ENCODE measurements at regions not wholly inside any gene's neighbourhood (a gene's known extent, or its start where the extent isn't known, plus 50 kb on each side); places are given as distances from the start of the nearest gene placed in this dataset.

GRCh38 chr17:77491921-77492445, 351.2 kb downstream of the SEC14L1 start:
- Mint-ChIP-seq H3K27ac (ENCODE audit: unreplicated experiment) (peak overlapping the region; percentile 34), H3K36me3 (ENCODE audit: unreplicated experiment) (peaks cover 24% of the 10 kb centered on the region), H3K9me3 (ENCODE audit: unreplicated experiment) (no peaks in the 10 kb centered on the region), H3K4me3 (ENCODE audit: unreplicated experiment) (no peak overlapping the region), H3K27me3 (ENCODE audit: unreplicated experiment) (no peaks in the 10 kb centered on the region), H3K4me1 (ENCODE audit: unreplicated experiment) (peaks cover 16% of the 10 kb centered on the region)
- DNase-seq (ENCODE audit: extremely low spot score, unreplicated experiment): no peak
- TF ChIP-seq, protein P1, sequence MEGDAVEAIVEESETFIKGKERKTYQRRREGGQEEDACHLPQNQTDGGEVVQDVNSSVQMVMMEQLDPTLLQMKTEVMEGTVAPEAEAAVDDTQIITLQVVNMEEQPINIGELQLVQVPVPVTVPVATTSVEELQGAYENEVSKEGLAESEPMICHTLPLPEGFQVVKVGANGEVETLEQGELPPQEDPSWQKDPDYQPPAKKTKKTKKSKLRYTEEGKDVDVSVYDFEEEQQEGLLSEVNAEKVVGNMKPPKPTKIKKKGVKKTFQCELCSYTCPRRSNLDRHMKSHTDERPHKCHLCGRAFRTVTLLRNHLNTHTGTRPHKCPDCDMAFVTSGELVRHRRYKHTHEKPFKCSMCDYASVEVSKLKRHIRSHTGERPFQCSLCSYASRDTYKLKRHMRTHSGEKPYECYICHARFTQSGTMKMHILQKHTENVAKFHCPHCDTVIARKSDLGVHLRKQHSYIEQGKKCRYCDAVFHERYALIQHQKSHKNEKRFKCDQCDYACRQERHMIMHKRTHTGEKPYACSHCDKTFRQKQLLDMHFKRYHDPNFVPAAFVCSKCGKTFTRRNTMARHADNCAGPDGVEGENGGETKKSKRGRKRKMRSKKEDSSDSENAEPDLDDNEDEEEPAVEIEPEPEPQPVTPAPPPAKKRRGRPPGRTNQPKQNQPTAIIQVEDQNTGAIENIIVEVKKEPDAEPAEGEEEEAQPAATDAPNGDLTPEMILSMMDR (IDR thresholded peaks at IDR 0.05): no peak

DNA sequence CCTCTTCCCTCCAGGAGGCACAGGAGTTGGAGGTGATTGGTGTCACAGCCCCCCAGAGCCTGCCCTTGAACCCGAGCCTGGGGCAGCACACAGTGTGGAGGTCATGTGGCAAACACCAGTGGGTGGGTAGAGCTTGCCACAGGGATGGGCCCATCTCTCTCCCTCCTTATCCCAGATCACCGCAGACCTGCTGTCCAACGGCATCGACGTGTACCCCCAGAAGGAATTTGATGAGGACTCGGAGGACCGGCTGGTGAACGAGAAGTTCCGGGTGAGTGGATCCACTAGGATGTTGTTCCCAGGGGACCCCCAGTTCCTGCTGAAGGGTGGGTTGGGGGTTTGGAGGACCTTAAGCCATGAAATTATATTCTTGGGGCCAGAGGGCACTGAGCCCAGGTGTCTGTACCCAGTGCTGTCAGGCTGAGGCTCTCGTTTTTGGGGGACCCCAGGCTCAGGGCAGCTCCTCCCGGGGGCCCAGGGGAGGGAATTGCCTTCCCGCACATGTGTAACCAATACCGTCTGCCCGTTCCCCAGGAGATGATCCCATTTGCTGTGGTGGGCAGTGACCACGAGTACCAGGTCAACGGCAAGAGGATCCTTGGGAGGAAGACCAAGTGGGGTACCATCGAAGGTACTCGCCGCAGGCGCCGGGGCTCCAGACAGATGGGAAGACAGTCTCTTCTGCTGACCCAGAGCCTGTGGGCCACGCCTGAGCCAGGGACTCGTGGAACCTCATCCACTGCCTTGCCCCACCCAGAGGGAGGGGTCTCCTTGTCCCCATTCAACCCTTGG, 351.9 kb downstream of the SEC14L1 start:
- no peaks in the 10 kb centered on the region for H3K27me3 Mint-ChIP-seq (ENCODE audit: unreplicated experiment)
- TF ChIP-seq, protein P1 (IDR thresholded peaks at IDR 0.05): no peak
- H3K4me1 Mint-ChIP-seq (ENCODE audit: unreplicated experiment): peaks cover 16% of the 10 kb centered on the region
- no peak for DNase-seq (ENCODE audit: extremely low spot score, unreplicated experiment)
- H3K27ac Mint-ChIP-seq (ENCODE audit: unreplicated experiment): peak overlapping the region; percentile 27
- H3K36me3 Mint-ChIP-seq (ENCODE audit: unreplicated experiment): peaks cover 21% of the 10 kb centered on the region
- no peak overlapping the region for H3K4me3 Mint-ChIP-seq (ENCODE audit: unreplicated experiment)
- H3K9me3 Mint-ChIP-seq (ENCODE audit: unreplicated experiment): no peaks in the 10 kb centered on the region

DNA sequence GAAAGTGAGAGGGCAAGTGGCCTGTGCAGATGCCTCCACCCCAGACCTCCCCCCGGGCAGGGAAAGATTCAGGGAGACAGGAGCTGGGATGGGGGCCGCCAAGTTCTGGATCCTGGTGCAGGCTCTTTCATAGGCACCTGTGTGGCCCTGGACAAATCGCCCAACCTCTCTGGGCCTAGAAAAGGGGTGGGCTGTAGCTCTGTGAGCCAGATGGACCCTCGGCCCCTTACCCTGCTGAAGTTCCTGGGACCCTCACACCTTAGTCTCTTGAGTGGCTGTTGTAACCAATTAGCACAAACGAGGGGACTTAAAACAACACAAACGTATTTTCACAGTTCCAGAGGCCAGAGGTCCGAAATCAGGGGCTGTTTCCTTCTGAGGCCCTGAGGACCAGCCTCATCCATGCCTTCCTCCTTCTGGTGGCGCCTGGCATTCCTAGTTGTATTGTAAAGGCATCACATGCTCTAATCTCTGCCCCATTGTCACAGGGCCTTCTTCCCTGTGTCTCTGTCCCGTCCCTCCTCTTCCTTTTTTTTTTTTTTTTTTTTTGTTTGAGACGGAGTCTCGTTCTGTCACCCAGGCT, 352.6 kb downstream of the SEC14L1 start:
- no peak for DNase-seq (ENCODE audit: extremely low spot score, unreplicated experiment)
- H3K9me3 Mint-ChIP-seq (ENCODE audit: unreplicated experiment): no peaks in the 10 kb centered on the region
- TF ChIP-seq, protein P1 (IDR thresholded peaks at IDR 0.05): no peak
- peaks cover 21% of the 10 kb centered on the region for H3K36me3 Mint-ChIP-seq (ENCODE audit: unreplicated experiment)
- H3K27ac Mint-ChIP-seq (ENCODE audit: unreplicated experiment): no peak overlapping the region
- peaks cover 16% of the 10 kb centered on the region for H3K4me1 Mint-ChIP-seq (ENCODE audit: unreplicated experiment)
- H3K4me3 Mint-ChIP-seq (ENCODE audit: unreplicated experiment): no peak overlapping the region
- H3K27me3 Mint-ChIP-seq (ENCODE audit: unreplicated experiment): no peaks in the 10 kb centered on the region

DNA sequence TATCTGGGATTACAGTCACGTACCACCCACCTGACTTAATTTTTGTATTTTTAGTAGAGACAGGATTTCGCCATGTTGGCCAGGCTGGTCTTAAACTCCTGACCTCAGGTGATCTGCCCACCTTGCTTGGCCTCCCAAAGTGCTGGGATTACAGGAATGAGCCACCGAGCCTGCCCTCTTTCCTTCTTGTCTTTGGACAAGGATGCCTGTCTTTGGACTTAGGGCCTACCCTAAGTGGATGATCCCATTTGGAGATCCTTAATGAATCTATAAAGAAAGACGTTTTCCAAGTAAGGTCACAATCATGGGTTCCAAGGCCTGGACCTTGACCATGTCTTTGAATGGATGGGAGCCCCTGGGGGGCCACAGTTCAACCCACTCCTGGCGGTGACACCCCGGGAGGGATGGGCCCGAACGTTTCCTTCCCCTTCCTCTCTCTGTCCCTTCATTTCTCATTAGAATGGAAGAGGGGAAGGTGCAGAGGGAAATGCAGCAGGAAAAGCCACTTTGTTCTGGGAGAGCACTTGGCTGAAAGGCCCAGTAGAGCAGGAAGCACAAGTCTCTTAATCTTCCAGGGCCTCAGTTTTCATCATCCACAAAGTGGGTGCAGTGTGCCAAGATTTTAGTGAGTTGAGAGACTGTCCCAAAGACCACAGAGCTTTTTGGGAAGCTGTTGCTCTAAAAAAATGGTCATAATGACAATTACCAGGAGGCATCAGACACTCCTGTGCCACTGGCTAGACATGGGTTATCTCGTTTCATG, 353.3 kb downstream of the SEC14L1 start:
- H3K4me1 Mint-ChIP-seq (ENCODE audit: unreplicated experiment): peaks cover 12% of the 10 kb centered on the region
- H3K27ac Mint-ChIP-seq (ENCODE audit: unreplicated experiment): no peak overlapping the region
- DNase-seq (ENCODE audit: extremely low spot score, unreplicated experiment): no peak
- no peaks in the 10 kb centered on the region for H3K9me3 Mint-ChIP-seq (ENCODE audit: unreplicated experiment)
- TF ChIP-seq, protein P1 (IDR thresholded peaks at IDR 0.05): no peak
- H3K36me3 Mint-ChIP-seq (ENCODE audit: unreplicated experiment): peaks cover 17% of the 10 kb centered on the region
- H3K4me3 Mint-ChIP-seq (ENCODE audit: unreplicated experiment): no peak overlapping the region
- no peaks in the 10 kb centered on the region for H3K27me3 Mint-ChIP-seq (ENCODE audit: unreplicated experiment)

All from osteocyte (in vitro differentiated cells).